Activated naive CD4-positive, alpha-beta T cell treated with anti-CD3 and anti-CD28 coated beads, Interleukin-2, amount 10 ng/mL, durations not matched to agents 7 days and 5 days (primary cell): ENCODE measurements at regions not wholly inside any gene's neighbourhood (a gene's known extent, or its start where the extent isn't known, plus 50 kb on each side); places are given as distances from the start of the nearest gene placed in this dataset.
"Not testable (repeated sequence)": the region's sequence is repeated elsewhere in the genome, so short reads cannot be mapped to it uniquely, and the experiment has no call there.

Experiments used
- CTCF ChIA-PET: fragments of 350-600 bp; sonication (Branson Sonifier 250); formaldehyde crosslinking; loops from one replicate; lab custom pipeline; 2021; ENCODE audit warnings: antibody characterized with exemption; lab: Charles Lee
- DNase-seq: peaks from one replicate; pipeline ENCODE4 v3.0.0-alpha.2; 2020
- H3K27ac Mint-ChIP-seq: one replicate; pipeline ENCODE4 v1.8.0; 2021; ENCODE audit warnings: mild to moderate bottlenecking, moderate library complexity, mixed read lengths
- H3K27me3 Mint-ChIP-seq: one replicate; pipeline ENCODE4 v1.8.0; 2021; ENCODE audit warnings: mild to moderate bottlenecking, mixed read lengths
- H3K36me3 Mint-ChIP-seq: one replicate; pipeline ENCODE4 v1.8.0; 2021; ENCODE audit warnings: mixed read lengths
- H3K4me1 Mint-ChIP-seq: one replicate; pipeline ENCODE4 v1.8.0; 2021; ENCODE audit warnings: mixed read lengths
- H3K4me3 Mint-ChIP-seq: one replicate; pipeline ENCODE4 v1.8.0; 2021; ENCODE audit warnings: mild to moderate bottlenecking, moderate library complexity, mixed read lengths
- H3K9me3 Mint-ChIP-seq: one replicate; pipeline ENCODE4 v1.8.0; 2021; ENCODE audit warnings: mixed read lengths

- Mint-ChIP-seq H3K27ac (no peak overlapping the region), H3K27me3 (no peaks in the 10 kb centered on the region), H3K4me3 (no peak overlapping the region), H3K4me1 (no peaks in the 10 kb centered on the region), H3K36me3 (no peaks in the 10 kb centered on the region), H3K9me3 (peaks cover 4% of the 10 kb centered on the region)
- CTCF ChIA-PET: no interaction called here
- DNase-seq: no peak
Measured at GRCh38 chr4:137861682-137862081, 329.4 kb upstream of the PCDH18 start.

- H3K9me3 Mint-ChIP-seq: peaks cover 6% of the 10 kb centered on the region
- CTCF ChIA-PET: no interaction called here
- H3K27me3 Mint-ChIP-seq: no peaks in the 10 kb centered on the region
Measured at GRCh38 chr4:137853424-137853823, 321.1 kb upstream of the PCDH18 start.

GRCh38 chr4:137852326-137852725 lies 320.0 kb upstream of the PCDH18 start:
- CTCF ChIA-PET: no interaction called here
- no peak overlapping the region for H3K27ac Mint-ChIP-seq
- H3K9me3 Mint-ChIP-seq: peaks cover 6% of the 10 kb centered on the region
- no peak overlapping the region for H3K4me3 Mint-ChIP-seq
- no peak for DNase-seq
- H3K36me3 Mint-ChIP-seq: no peaks in the 10 kb centered on the region
- no peaks in the 10 kb centered on the region for H3K4me1 Mint-ChIP-seq
- no peaks in the 10 kb centered on the region for H3K27me3 Mint-ChIP-seq

More at GRCh38 chr4:137853424-137853823, 321.1 kb upstream of the PCDH18 start:
- no peaks in the 10 kb centered on the region for H3K36me3 Mint-ChIP-seq
- H3K4me3 Mint-ChIP-seq: no peak overlapping the region
- H3K4me1 Mint-ChIP-seq: no peaks in the 10 kb centered on the region
- no peak overlapping the region for H3K27ac Mint-ChIP-seq
- DNase-seq: no peak

- H3K4me3 Mint-ChIP-seq: no peak overlapping the region
- CTCF ChIA-PET: no interaction called here
- H3K27me3 Mint-ChIP-seq: no peaks in the 10 kb centered on the region
- H3K27ac Mint-ChIP-seq: no peak overlapping the region
- DNase-seq: no peak
- peaks cover 6% of the 10 kb centered on the region for H3K9me3 Mint-ChIP-seq
- no peaks in the 10 kb centered on the region for H3K4me1 Mint-ChIP-seq
- H3K36me3 Mint-ChIP-seq: no peaks in the 10 kb centered on the region
Measured at GRCh38 chr4:137851435-137851834, 319.1 kb upstream of the PCDH18 start.

- CTCF ChIA-PET, H3K27ac Mint-ChIP-seq: not testable (repeated sequence)
Measured at GRCh38 chr4:137827945-137828344, 295.7 kb upstream of the PCDH18 start.

GRCh38 chr4:137825505-137825904 lies 293.2 kb upstream of the PCDH18 start:
- no peaks in the 10 kb centered on the region for H3K36me3 Mint-ChIP-seq
- no peaks in the 10 kb centered on the region for H3K27me3 Mint-ChIP-seq
- no peaks in the 10 kb centered on the region for H3K4me1 Mint-ChIP-seq
- no peak overlapping the region for H3K27ac Mint-ChIP-seq
- H3K9me3 Mint-ChIP-seq: no peaks in the 10 kb centered on the region
- no peak for DNase-seq
- no peak overlapping the region for H3K4me3 Mint-ChIP-seq
- CTCF ChIA-PET: no interaction called here

More at GRCh38 chr4:137827945-137828344, 295.7 kb upstream of the PCDH18 start:
- not testable (repeated sequence) for H3K4me1 Mint-ChIP-seq, H3K9me3 Mint-ChIP-seq, H3K27me3 Mint-ChIP-seq, H3K36me3 Mint-ChIP-seq, DNase-seq, H3K4me3 Mint-ChIP-seq

- Mint-ChIP-seq H3K27ac (no peak overlapping the region), H3K27me3 (no peaks in the 10 kb centered on the region), H3K9me3 (no peaks in the 10 kb centered on the region), H3K36me3 (no peaks in the 10 kb centered on the region), H3K4me3 (no peak overlapping the region), H3K4me1 (no peaks in the 10 kb centered on the region)
- DNase-seq: no peak
- CTCF ChIA-PET: no interaction called here
Measured at GRCh38 chr4:137823007-137823406, 290.7 kb upstream of the PCDH18 start.

- H3K36me3 Mint-ChIP-seq: no peaks in the 10 kb centered on the region
- CTCF ChIA-PET: interaction anchor here (1.1 to 1.7 kb wide), 3 partner anchors 11 to 1051 kb away, joined by 4 to 6 read pairs (median 5); no protein-coding TSS in a partner anchor
- no peak for DNase-seq
- no peaks in the 10 kb centered on the region for H3K27me3 Mint-ChIP-seq
- no peaks in the 10 kb centered on the region for H3K4me1 Mint-ChIP-seq
- H3K27ac Mint-ChIP-seq: no peak overlapping the region
- no peaks in the 10 kb centered on the region for H3K9me3 Mint-ChIP-seq
- no peak overlapping the region for H3K4me3 Mint-ChIP-seq
Measured at GRCh38 chr4:137819964-137820383, 287.7 kb upstream of the PCDH18 start.

GRCh38 chr4:137812258-137812657 lies 280.0 kb upstream of the PCDH18 start:
- no peak for DNase-seq
- Mint-ChIP-seq H3K9me3 (no peaks in the 10 kb centered on the region), H3K4me3 (no peak overlapping the region), H3K27me3 (no peaks in the 10 kb centered on the region), H3K36me3 (no peaks in the 10 kb centered on the region), H3K27ac (no peak overlapping the region), H3K4me1 (no peaks in the 10 kb centered on the region)
- CTCF ChIA-PET: interaction anchor here (0.6 kb wide), 1 partner anchor 1096 kb away, joined by 3 read pairs; no protein-coding TSS in a partner anchor

GRCh38 chr4:137806420-137806819 lies 274.1 kb upstream of the PCDH18 start:
- H3K4me3 Mint-ChIP-seq: no peak overlapping the region
- H3K36me3 Mint-ChIP-seq: no peaks in the 10 kb centered on the region
- no peaks in the 10 kb centered on the region for H3K27me3 Mint-ChIP-seq
- H3K4me1 Mint-ChIP-seq: no peaks in the 10 kb centered on the region
- DNase-seq: no peak
- CTCF ChIA-PET: no interaction called here
- no peaks in the 10 kb centered on the region for H3K9me3 Mint-ChIP-seq
- no peak overlapping the region for H3K27ac Mint-ChIP-seq

- no peaks in the 10 kb centered on the region for H3K27me3 Mint-ChIP-seq
- no peaks in the 10 kb centered on the region for H3K36me3 Mint-ChIP-seq
- H3K4me1 Mint-ChIP-seq: no peaks in the 10 kb centered on the region
- H3K9me3 Mint-ChIP-seq: no peaks in the 10 kb centered on the region
- CTCF ChIA-PET: interaction anchor here (1.1 kb wide), 1 partner anchor 57 kb away, joined by 3 read pairs; no protein-coding TSS in a partner anchor
- no peak for DNase-seq
- no peak overlapping the region for H3K27ac Mint-ChIP-seq
- no peak overlapping the region for H3K4me3 Mint-ChIP-seq
Measured at GRCh38 chr4:137804906-137805495, 272.7 kb upstream of the PCDH18 start.

GRCh38 chr4:137800861-137801260 lies 268.6 kb upstream of the PCDH18 start:
- Mint-ChIP-seq H3K9me3 (no peaks in the 10 kb centered on the region), H3K4me3 (no peak overlapping the region), H3K36me3 (no peaks in the 10 kb centered on the region), H3K27ac (no peak overlapping the region), H3K27me3 (no peaks in the 10 kb centered on the region), H3K4me1 (no peaks in the 10 kb centered on the region)
- no peak for DNase-seq
- CTCF ChIA-PET: no interaction called here

- H3K4me1 Mint-ChIP-seq: no peaks in the 10 kb centered on the region
- no peaks in the 10 kb centered on the region for H3K27me3 Mint-ChIP-seq
- no peak for DNase-seq
- CTCF ChIA-PET: no interaction called here
- no peaks in the 10 kb centered on the region for H3K36me3 Mint-ChIP-seq
- H3K27ac Mint-ChIP-seq: no peak overlapping the region
- no peak overlapping the region for H3K4me3 Mint-ChIP-seq
- no peaks in the 10 kb centered on the region for H3K9me3 Mint-ChIP-seq
Measured at GRCh38 chr4:137794764-137795254, 262.5 kb upstream of the PCDH18 start.

GRCh38 chr4:137789263-137789662 lies 257.0 kb upstream of the PCDH18 start:
- CTCF ChIA-PET, H3K9me3 Mint-ChIP-seq, H3K36me3 Mint-ChIP-seq: not testable (repeated sequence)

GRCh38 chr4:137783923-137784322 lies 251.6 kb upstream of the PCDH18 start:
- H3K27ac Mint-ChIP-seq, H3K36me3 Mint-ChIP-seq, DNase-seq, H3K4me1 Mint-ChIP-seq, H3K9me3 Mint-ChIP-seq, CTCF ChIA-PET, H3K4me3 Mint-ChIP-seq, H3K27me3 Mint-ChIP-seq: not testable (repeated sequence)

More at GRCh38 chr4:137789263-137789662, 257.0 kb upstream of the PCDH18 start:
- not testable (repeated sequence) for H3K27ac Mint-ChIP-seq, H3K27me3 Mint-ChIP-seq, H3K4me1 Mint-ChIP-seq, DNase-seq, H3K4me3 Mint-ChIP-seq
